A549 (cell line): ENCODE measurements at regions not wholly inside any gene's neighbourhood (a gene's known extent, or its start where the extent isn't known, plus 50 kb on each side); places are given as distances from the start of the nearest gene placed in this dataset.

Experiments used
- CEBPB ChIP-seq, 2 experiments: fragments of >200 bp in 1 of 2; sonication (Bioruptor Twin) in 1 of 2; formaldehyde crosslinking in 1 of 2; IDR thresholded peaks; 2 replicates each; pipeline ENCODE4 v1.6.1; 2012 to 2016
- CTCF ChIP-seq: fragments of >200 bp; sonication (Bioruptor Twin); formaldehyde crosslinking; IDR thresholded peaks from 3 replicates; pipeline ENCODE4 v1.5.1; 2016
- EP300 ChIP-seq, 2 experiments: fragments of >200 bp; sonication (Bioruptor Twin); formaldehyde crosslinking; IDR thresholded peaks; 2 replicates in 1 of 2; 3 replicates in 1 of 2; pipeline ENCODE4 v1.6.1; 2016 to 2017
- MAX ChIP-seq: IDR thresholded peaks from 2 replicates; pipeline ENCODE4 v1.6.1; 2012
- MAZ ChIP-seq: fragments of 150-350 bp; IDR thresholded peaks from 2 replicates; pipeline ENCODE4 v1.6.1; 2014; ENCODE audit warnings: antibody characterized with exemption, low read depth, low read length, borderline replicate concordance
- MYC ChIP-seq: IDR thresholded peaks from 2 replicates; pipeline ENCODE4 v1.6.1; 2012; ENCODE audit warnings: mild to moderate bottlenecking, inconsistent platforms, low read length, improper control_type of control experiment, borderline replicate concordance
- PBX3 ChIP-seq: IDR thresholded peaks from 2 replicates; pipeline ENCODE4 v1.6.1; 2012
- PHF8 ChIP-seq: fragments of 200-600 bp; sonication (generic); IDR thresholded peaks from 2 replicates; pipeline ENCODE4 v1.6.1; 2016; ENCODE audit warnings: low read depth, mild to moderate bottlenecking, antibody characterized with exemption, moderate library complexity, borderline replicate concordance
- RAD21 ChIP-seq, 2 experiments: fragments of >200 bp in 1 of 2; sonication (Bioruptor Twin) in 1 of 2; formaldehyde crosslinking in 1 of 2; IDR thresholded peaks in 1 of 2; conservative IDR thresholded peaks in 1 of 2; 2 replicates in 1 of 2; 3 replicates in 1 of 2; pipeline ENCODE4 v1.6.1; 2012 to 2018; ENCODE audit warnings: inconsistent platforms in 1 of 2
- REST ChIP-seq: fragments of 200-600 bp; sonication (generic); IDR thresholded peaks from 2 replicates; pipeline ENCODE4 v1.6.1; 2016; ENCODE audit warnings: antibody characterized with exemption, mild to moderate bottlenecking, moderate library complexity
- SREBF2 ChIP-seq: fragments of 450-650 bp; IDR thresholded peaks from 2 replicates; pipeline ENCODE4 v1.6.1; 2014; ENCODE audit warnings: mild to moderate bottlenecking, moderate library complexity
- ZC3H11A ChIP-seq: fragments of 450-650 bp; IDR thresholded peaks from 2 replicates; pipeline ENCODE4 v1.6.1; 2014; ENCODE audit warnings: antibody characterized with exemption, mild to moderate bottlenecking

GRCh38 chr3:181619897-181620296 is 91.8 kb upstream of the SOX2 start:
- TF ChIP-seq CTCF (no peak), PBX3 (no peak), MAX (no peak), MYC (no peak), SREBF2 (no peak), PHF8 (no peak), EP300 (IDR thresholded peaks at IDR 0.05) (no peak), ZC3H11A (no peak), REST (no peak), CEBPB (IDR thresholded peaks at IDR 0.05) (no peak), MAZ (no peak), RAD21 (conservative IDR thresholded peaks at IDR 0.05 in 1 of 2, IDR thresholded peaks at IDR 0.05 in 1 of 2) (no peak)
